GM12878 (cell line): ENCODE measurements at regions not wholly inside any gene's neighbourhood (a gene's known extent, or its start where the extent isn't known, plus 50 kb on each side); places are given as distances from the start of the nearest gene placed in this dataset.

Experiments used
- ATAC-seq: fragments of 200-7000 bp; cut with Tn5 transposase; 3 replicates; pipeline ENCODE4 v1.9.1; 2020; ENCODE audit warnings: mild to moderate bottlenecking, moderate library complexity
- BruUV-seq: library from RNA; stranded (reverse); fragments of 400-500 nt; replicated peaks from 2 replicates; lab custom pipeline; 2021; lab: Mats Ljungman, UMichigan
- CTCF ChIA-PET: fragments of 300-600 bp; sonication (Branson Sonifier 250); formaldehyde crosslinking; extraction: SDS; loops from one replicate; lab custom pipeline; 2021; ENCODE audit warnings: inconsistent platforms; lab: Yijun Ruan, JAX
- POLR2A ChIA-PET: fragments of 350-600 bp; formaldehyde crosslinking; extraction: SDS; loops from one replicate; lab custom pipeline; 2021; ENCODE audit warnings: inconsistent platforms; lab: Charles Lee
- RAD21 ChIA-PET: fragments of 300-600 bp; sonication (Branson Sonifier 250); formaldehyde crosslinking; loops from one replicate; lab custom pipeline; 2023; ENCODE audit warnings: antibody characterized with exemption; ENCODE audit not compliant: unreplicated experiment; lab: Charles Lee
- SMC1A ChIA-PET: fragments of 300-600 bp; sonication (Branson Sonifier 250); formaldehyde crosslinking; loops from one replicate; lab custom pipeline; 2023; ENCODE audit not compliant: unreplicated experiment, uncharacterized antibody; lab: Charles Lee
- DNase-seq: peaks from one replicate; pipeline ENCODE4 v3.0.0-alpha.2; 2011; ENCODE audit warnings: low read depth, low spot score
- FAIRE-seq: peaks from 3 replicates; lab custom pipeline; 2011; peaks lifted over from hg19 to GRCh38; lab: Jason Lieb, UNC
- H2AFZ ChIP-seq: 2 replicates; pipeline ENCODE4 v1.6.0; 2011; ENCODE audit warnings: low read depth, low read length, control low read depth; ENCODE audit not compliant: control insufficient read depth
- H3K27ac ChIP-seq: 2 replicates; pipeline ENCODE4 v1.5.1; 2011; ENCODE audit warnings: control low read depth; ENCODE audit not compliant: control insufficient read depth, insufficient read depth
- H3K27me3 ChIP-seq, 2 experiments: replicated peaks in 1 of 2; 2 replicates each; pipeline versions ENCODE4 v1.6.0 to v1.6.1; 2011; ENCODE audit warnings: low read length in 1 of 2; ENCODE audit not compliant: control insufficient read depth in 2 of 2, insufficient read depth in 2 of 2
- H3K36me3 ChIP-seq, 2 experiments: 2 replicates each; pipeline ENCODE4 v1.5.1; 2011; ENCODE audit warnings: low read length in 1 of 2; ENCODE audit not compliant: control insufficient read depth in 2 of 2, insufficient read depth in 2 of 2
- H3K4me1 ChIP-seq: 2 replicates; pipeline ENCODE4 v1.6.1; 2011; ENCODE audit warnings: mild to moderate bottlenecking, low read length, moderate library complexity, mixed read lengths; ENCODE audit not compliant: control insufficient read depth, insufficient read depth
- H3K4me2 ChIP-seq: 2 replicates; pipeline ENCODE4 v1.6.0; 2011; ENCODE audit warnings: control low read depth; ENCODE audit not compliant: control insufficient read depth, insufficient read depth
- H3K4me3 ChIP-seq: fragments of 200-600 bp; sonication (generic); 2 replicates; pipeline ENCODE4 v1.5.1; 2016
- H3K79me2 ChIP-seq: 2 replicates; pipeline ENCODE4 v1.6.0; 2011; ENCODE audit warnings: low read length; ENCODE audit not compliant: control insufficient read depth, insufficient read depth
- H3K9ac ChIP-seq: 2 replicates; pipeline ENCODE4 v1.8.0; 2011; ENCODE audit warnings: low read length, control low read depth, mixed read lengths; ENCODE audit not compliant: control insufficient read depth, insufficient read depth
- H3K9me3 ChIP-seq: replicated peaks from 3 replicates; pipeline ENCODE4 v1.5.1; 2011; ENCODE audit warnings: mild to moderate bottlenecking, low read length; ENCODE audit not compliant: control insufficient read depth, insufficient read depth
- H4K20me1 ChIP-seq: 2 replicates; pipeline ENCODE4 v1.6.0; 2011; ENCODE audit not compliant: control insufficient read depth, insufficient read depth
- ATF7 ChIP-seq: fragments of 450-650 bp; IDR thresholded peaks from 2 replicates; pipeline ENCODE4 v1.6.1; 2016; ENCODE audit warnings: low read depth, mild to moderate bottlenecking
- CBX5 ChIP-seq: sonication (generic); IDR thresholded peaks from 2 replicates; pipeline ENCODE4 v1.6.1; 2016; ENCODE audit warnings: low read depth, moderate library complexity, mild to moderate bottlenecking, inconsistent platforms
- CREM ChIP-seq: IDR thresholded peaks from 2 replicates; pipeline ENCODE4 v1.6.1; 2014; ENCODE audit warnings: antibody characterized with exemption, low read depth
- IKZF2 ChIP-seq, 2 experiments: fragments of 450-650 bp; IDR thresholded peaks; 2 replicates each; pipeline ENCODE4 v1.6.1; 2017; ENCODE audit warnings: mild to moderate bottlenecking in 2 of 2, moderate library complexity in 2 of 2
- IRF3 ChIP-seq: fragments of 450-650 bp; IDR thresholded peaks from 2 replicates; pipeline ENCODE4 v1.6.1; 2014; ENCODE audit warnings: mild to moderate bottlenecking
- LARP7 ChIP-seq: fragments of 450-650 bp; IDR thresholded peaks from 2 replicates; pipeline ENCODE4 v1.6.1; 2017; ENCODE audit warnings: mild to moderate bottlenecking
- MEF2B ChIP-seq: fragments of 450-650 bp; IDR thresholded peaks from 2 replicates; pipeline ENCODE4 v1.6.1; 2018; ENCODE audit warnings: mild to moderate bottlenecking, moderate library complexity; ENCODE audit not compliant: partially characterized antibody, poor library complexity, severe bottlenecking
- MLLT1 ChIP-seq: fragments of 450-650 bp; IDR thresholded peaks from 2 replicates; pipeline ENCODE4 v1.6.1; 2016; ENCODE audit warnings: mild to moderate bottlenecking
- NFIC ChIP-seq: IDR thresholded peaks from 2 replicates; pipeline ENCODE4 v1.6.1; 2012; ENCODE audit warnings: low read depth, mild to moderate bottlenecking, inconsistent platforms, low read length, moderate library complexity
- NFYB ChIP-seq: IDR thresholded peaks from 2 replicates; pipeline ENCODE4 v1.6.1; 2011; ENCODE audit warnings: low read depth, mild to moderate bottlenecking, low read length, improper control_type of control experiment, moderate library complexity; ENCODE audit not compliant: insufficient read depth
- NR2C2 ChIP-seq: IDR thresholded peaks from 2 replicates; pipeline ENCODE4 v1.6.1; 2011; ENCODE audit warnings: borderline replicate concordance, low read depth; ENCODE audit not compliant: control insufficient read depth, insufficient read length
- POLR2AphosphoS2 ChIP-seq: IDR thresholded peaks from 2 replicates; pipeline ENCODE4 v1.6.1; 2011; ENCODE audit warnings: low read depth, mild to moderate bottlenecking, low read length, improper control_type of control experiment, moderate library complexity
- SIN3A ChIP-seq: IDR thresholded peaks from 2 replicates; pipeline ENCODE4 v1.6.1; 2012; ENCODE audit warnings: low read depth, low read length, improper control_type of control experiment
- SMAD5 ChIP-seq: IDR thresholded peaks from 2 replicates; pipeline ENCODE4 v1.6.1; 2016; ENCODE audit warnings: antibody characterized with exemption, low read depth
- YY1 ChIP-seq: IDR thresholded peaks from 2 replicates; pipeline ENCODE4 v1.6.1; 2011; ENCODE audit warnings: low read depth, mild to moderate bottlenecking, low read length
- ZNF622 ChIP-seq: fragments of 450-650 bp; IDR thresholded peaks from 2 replicates; pipeline ENCODE4 v1.6.1; 2017; ENCODE audit warnings: mild to moderate bottlenecking, inconsistent platforms
- WGBS: methylation state at CpG from one replicate; pipeline ENCODE4 v1.1.6; 2016; ENCODE audit warnings: low lambda C conversion rate; ENCODE audit not compliant: insufficient replicate concordance, insufficient coverage; ENCODE audit errors: missing lambda C conversion rate; 5-methylcytosine and 5-hydroxymethylcytosine counted together
- in situ Hi-C: fragments of 300-500 bp; cut with MboI; formaldehyde crosslinking; loops from 9 replicates; pipeline ENCODE4 v1.14.3; 2018; ENCODE audit warnings: mixed read lengths
- intact Hi-C: fragments of 100-400 bp; cut with micrococcal nuclease; formaldehyde crosslinking; loops from one replicate; pipeline ENCODE4 v1.14.2; 2022; ENCODE audit not compliant: unreplicated experiment
- TF ChIP-seq, protein P1 (sequence below): fragments of 450-650 bp; IDR thresholded peaks from 2 replicates; pipeline ENCODE4 v1.6.1; 2017; ENCODE audit warnings: mild to moderate bottlenecking, moderate library complexity

DNA sequence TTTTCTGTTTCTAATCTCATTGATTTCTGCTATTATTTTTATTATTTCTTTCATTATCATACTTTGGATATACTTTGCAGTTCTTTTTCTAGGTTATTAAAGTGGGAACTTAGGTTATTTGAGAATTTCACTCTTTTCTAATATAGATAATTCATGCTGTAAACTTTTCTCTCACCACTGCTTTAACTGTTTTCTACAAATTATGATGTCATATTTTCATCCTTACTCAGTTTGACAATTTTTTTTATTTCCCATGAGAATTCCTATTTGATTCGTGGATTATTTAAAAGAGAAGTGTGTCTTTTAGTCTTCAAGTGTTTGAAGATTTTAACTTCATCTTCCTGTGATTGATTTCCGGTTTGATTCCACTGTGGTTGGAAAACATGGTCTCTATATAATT, 336.8 kb upstream of the SALL1 start (continued):
- TF ChIP-seq POLR2AphosphoS2 (no peak), ZNF622 (no peak), IKZF2 (IDR thresholded peaks at IDR 0.05) (no peak), MLLT1 (no peak), NR2C2 (no peak), ATF7 (no peak), IRF3 (no peak)

GRCh38 chr16:51474414-51475091, 323.5 kb upstream of the SALL1 start:
- Histone ChIP-seq H3K36me3 (no peaks in the 10 kb centered on the region), H3K27me3 (no peaks in the 10 kb centered on the region), H3K79me2 (no peaks in the 10 kb centered on the region), H2AFZ (no peak overlapping the region), H3K27ac (no peak overlapping the region), H3K4me1 (no peaks in the 10 kb centered on the region), H3K9ac (no peak overlapping the region), H3K9me3 (no peaks in the 10 kb centered on the region), H4K20me1 (no peaks in the 10 kb centered on the region), H3K4me2 (no peak overlapping the region), H3K4me3 (no peak overlapping the region)
- in situ Hi-C loops (no loop called here), intact Hi-C loops (no loop called here)
- ATAC-seq (no peak), DNase-seq (no peak), FAIRE-seq (no peak)
- ChIA-PET POLR2A (no interaction called here), CTCF (no interaction called here), SMC1A (no interaction called here), RAD21 (no interaction called here)
- WGBS: 50% methylated on average over 1 of the region's 1 CpG
- BruUV-seq: no TSS peak
- TF ChIP-seq CBX5: no peak
- TF ChIP-seq NFIC: no peak
- TF ChIP-seq CREM: no peak
- TF ChIP-seq, protein P1, sequence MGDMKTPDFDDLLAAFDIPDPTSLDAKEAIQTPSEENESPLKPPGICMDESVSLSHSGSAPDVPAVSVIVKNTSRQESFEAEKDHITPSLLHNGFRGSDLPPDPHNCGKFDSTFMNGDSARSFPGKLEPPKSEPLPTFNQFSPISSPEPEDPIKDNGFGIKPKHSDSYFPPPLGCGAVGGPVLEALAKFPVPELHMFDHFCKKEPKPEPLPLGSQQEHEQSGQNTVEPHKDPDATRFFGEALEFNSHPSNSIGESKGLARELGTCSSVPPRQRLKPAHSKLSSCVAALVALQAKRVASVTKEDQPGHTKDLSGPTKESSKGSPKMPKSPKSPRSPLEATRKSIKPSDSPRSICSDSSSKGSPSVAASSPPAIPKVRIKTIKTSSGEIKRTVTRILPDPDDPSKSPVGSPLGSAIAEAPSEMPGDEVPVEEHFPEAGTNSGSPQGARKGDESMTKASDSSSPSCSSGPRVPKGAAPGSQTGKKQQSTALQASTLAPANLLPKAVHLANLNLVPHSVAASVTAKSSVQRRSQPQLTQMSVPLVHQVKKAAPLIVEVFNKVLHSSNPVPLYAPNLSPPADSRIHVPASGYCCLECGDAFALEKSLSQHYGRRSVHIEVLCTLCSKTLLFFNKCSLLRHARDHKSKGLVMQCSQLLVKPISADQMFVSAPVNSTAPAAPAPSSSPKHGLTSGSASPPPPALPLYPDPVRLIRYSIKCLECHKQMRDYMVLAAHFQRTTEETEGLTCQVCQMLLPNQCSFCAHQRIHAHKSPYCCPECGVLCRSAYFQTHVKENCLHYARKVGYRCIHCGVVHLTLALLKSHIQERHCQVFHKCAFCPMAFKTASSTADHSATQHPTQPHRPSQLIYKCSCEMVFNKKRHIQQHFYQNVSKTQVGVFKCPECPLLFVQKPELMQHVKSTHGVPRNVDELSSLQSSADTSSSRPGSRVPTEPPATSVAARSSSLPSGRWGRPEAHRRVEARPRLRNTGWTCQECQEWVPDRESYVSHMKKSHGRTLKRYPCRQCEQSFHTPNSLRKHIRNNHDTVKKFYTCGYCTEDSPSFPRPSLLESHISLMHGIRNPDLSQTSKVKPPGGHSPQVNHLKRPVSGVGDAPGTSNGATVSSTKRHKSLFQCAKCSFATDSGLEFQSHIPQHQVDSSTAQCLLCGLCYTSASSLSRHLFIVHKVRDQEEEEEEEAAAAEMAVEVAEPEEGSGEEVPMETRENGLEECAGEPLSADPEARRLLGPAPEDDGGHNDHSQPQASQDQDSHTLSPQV: no peak
- TF ChIP-seq NFYB: no peak
- TF ChIP-seq POLR2AphosphoS2: no peak
- no peak for TF ChIP-seq MEF2B
- no peak for TF ChIP-seq IRF3
- TF ChIP-seq LARP7: no peak
- no peak for TF ChIP-seq SIN3A
- no peak for TF ChIP-seq SMAD5
- TF ChIP-seq YY1: no peak
